SK-N-SH treated with all-trans-retinoic acid at 6 μM for 48 hours (cell line): ENCODE measurements at regions not wholly inside any gene's neighbourhood (a gene's known extent, or its start where the extent isn't known, plus 50 kb on each side); places are given as distances from the start of the nearest gene placed in this dataset.

Experiments used
- ISL1 ChIP-seq: fragments of 250-450 bp; sonication (Bioruptor Pico); IDR thresholded peaks from 2 replicates; pipeline ENCODE4 v2.1.2; 2022; ENCODE audit warnings: mild to moderate bottlenecking, moderate library complexity
- POU6F1 ChIP-seq: fragments of 250-450 bp; sonication (Bioruptor Pico); IDR thresholded peaks from 2 replicates; pipeline ENCODE4 v1.8.0; 2021; ENCODE audit warnings: low read depth, mild to moderate bottlenecking, moderate library complexity, borderline replicate concordance
- ZFP3 ChIP-seq: fragments of 250-450 bp; sonication (Bioruptor Pico); IDR thresholded peaks from 2 replicates; pipeline ENCODE4 v1.5.0; 2020; ENCODE audit warnings: mild to moderate bottlenecking, moderate library complexity
- ZFP30 ChIP-seq: fragments of 450-650 bp; formaldehyde crosslinking; IDR thresholded peaks from 2 replicates; pipeline ENCODE4 v1.5.0; 2022; ENCODE audit warnings: mild to moderate bottlenecking, moderate library complexity
- ZNF70 ChIP-seq: fragments of 450-650 bp; formaldehyde crosslinking; IDR thresholded peaks from 2 replicates; pipeline ENCODE4 v1.5.0; 2020; ENCODE audit warnings: mild to moderate bottlenecking, moderate library complexity
- TF ChIP-seq, protein P1 (sequence below): fragments of 250-450 bp; sonication (Bioruptor Pico); IDR thresholded peaks from 2 replicates; pipeline ENCODE4 v1.5.1; 2020; ENCODE audit warnings: low read depth, mild to moderate bottlenecking, moderate library complexity
- TF ChIP-seq, protein P2 (sequence below): fragments of 250-450 bp; sonication (Bioruptor Pico); IDR thresholded peaks from 2 replicates; pipeline ENCODE4 v1.5.0; 2020; ENCODE audit warnings: mild to moderate bottlenecking, moderate library complexity

DNA sequence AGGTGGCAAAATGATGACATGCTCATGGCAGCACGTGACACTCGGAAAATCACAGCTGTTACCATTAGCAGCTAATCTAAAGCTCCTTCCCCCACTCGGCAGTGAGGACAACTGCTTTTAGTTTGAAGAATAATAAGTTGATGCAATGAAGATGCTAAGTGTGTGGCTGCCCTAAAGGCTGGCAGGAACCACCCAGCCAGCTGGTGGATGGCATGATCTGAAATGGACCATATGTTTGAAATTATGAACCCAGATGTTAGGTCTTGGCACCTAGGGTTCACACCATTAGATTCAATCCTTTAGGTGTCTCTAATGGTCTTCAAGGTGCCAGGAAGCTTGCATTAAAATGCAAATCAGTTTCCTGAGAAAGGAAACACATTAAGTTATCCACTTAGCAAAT lies 230.1 kb downstream of the WDR11 start:
- TF ChIP-seq ZFP3 (CRISPR knock-in tag): no peak
- TF ChIP-seq POU6F1: no peak
- TF ChIP-seq ZFP30 (CRISPR knock-in tag): no peak
- TF ChIP-seq ISL1 (CRISPR knock-in tag): no peak
- TF ChIP-seq, protein P1, sequence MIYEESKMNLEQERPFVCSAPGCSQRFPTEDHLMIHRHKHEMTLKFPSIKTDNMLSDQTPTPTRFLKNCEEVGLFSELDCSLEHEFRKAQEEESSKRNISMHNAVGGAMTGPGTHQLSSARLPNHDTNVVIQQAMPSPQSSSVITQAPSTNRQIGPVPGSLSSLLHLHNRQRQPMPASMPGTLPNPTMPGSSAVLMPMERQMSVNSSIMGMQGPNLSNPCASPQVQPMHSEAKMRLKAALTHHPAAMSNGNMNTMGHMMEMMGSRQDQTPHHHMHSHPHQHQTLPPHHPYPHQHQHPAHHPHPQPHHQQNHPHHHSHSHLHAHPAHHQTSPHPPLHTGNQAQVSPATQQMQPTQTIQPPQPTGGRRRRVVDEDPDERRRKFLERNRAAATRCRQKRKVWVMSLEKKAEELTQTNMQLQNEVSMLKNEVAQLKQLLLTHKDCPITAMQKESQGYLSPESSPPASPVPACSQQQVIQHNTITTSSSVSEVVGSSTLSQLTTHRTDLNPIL (CRISPR knock-in tag): no peak
- TF ChIP-seq, protein P2, sequence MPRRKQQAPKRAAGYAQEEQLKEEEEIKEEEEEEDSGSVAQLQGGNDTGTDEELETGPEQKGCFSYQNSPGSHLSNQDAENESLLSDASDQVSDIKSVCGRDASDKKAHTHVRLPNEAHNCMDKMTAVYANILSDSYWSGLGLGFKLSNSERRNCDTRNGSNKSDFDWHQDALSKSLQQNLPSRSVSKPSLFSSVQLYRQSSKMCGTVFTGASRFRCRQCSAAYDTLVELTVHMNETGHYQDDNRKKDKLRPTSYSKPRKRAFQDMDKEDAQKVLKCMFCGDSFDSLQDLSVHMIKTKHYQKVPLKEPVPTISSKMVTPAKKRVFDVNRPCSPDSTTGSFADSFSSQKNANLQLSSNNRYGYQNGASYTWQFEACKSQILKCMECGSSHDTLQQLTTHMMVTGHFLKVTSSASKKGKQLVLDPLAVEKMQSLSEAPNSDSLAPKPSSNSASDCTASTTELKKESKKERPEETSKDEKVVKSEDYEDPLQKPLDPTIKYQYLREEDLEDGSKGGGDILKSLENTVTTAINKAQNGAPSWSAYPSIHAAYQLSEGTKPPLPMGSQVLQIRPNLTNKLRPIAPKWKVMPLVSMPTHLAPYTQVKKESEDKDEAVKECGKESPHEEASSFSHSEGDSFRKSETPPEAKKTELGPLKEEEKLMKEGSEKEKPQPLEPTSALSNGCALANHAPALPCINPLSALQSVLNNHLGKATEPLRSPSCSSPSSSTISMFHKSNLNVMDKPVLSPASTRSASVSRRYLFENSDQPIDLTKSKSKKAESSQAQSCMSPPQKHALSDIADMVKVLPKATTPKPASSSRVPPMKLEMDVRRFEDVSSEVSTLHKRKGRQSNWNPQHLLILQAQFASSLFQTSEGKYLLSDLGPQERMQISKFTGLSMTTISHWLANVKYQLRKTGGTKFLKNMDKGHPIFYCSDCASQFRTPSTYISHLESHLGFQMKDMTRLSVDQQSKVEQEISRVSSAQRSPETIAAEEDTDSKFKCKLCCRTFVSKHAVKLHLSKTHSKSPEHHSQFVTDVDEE (CRISPR knock-in tag): no peak
- TF ChIP-seq ZNF70 (CRISPR knock-in tag): no peak
